K562 (cell line): ENCODE measurements at regions not wholly inside any gene's neighbourhood (a gene's known extent, or its start where the extent isn't known, plus 50 kb on each side); places are given as distances from the start of the nearest gene placed in this dataset.

Experiments used
- ATAC-seq: fragments of 200-7000 bp; cut with Tn5 transposase; 3 replicates; pipeline ENCODE4 v1.9.1; 2020; ENCODE audit warnings: moderate library complexity
- BruUV-seq: library from RNA; stranded (reverse); fragments of 400-500 nt; replicated peaks from 2 replicates; lab custom pipeline; 2021; lab: Mats Ljungman, UMichigan
- CTCF ChIA-PET: fragments of 300-600 bp; formaldehyde crosslinking; extraction: SDS; loops from one replicate; lab custom pipeline; 2021; ENCODE audit warnings: low intra/inter-chr PET ratio; lab: Yijun Ruan, JAX
- POLR2A ChIA-PET: fragments of 300-600, 350-650 bp; sonication (Branson Sonifier 250); formaldehyde crosslinking; extraction: SDS; loops from one replicate; lab custom pipeline; 2021; ENCODE audit warnings: antibody characterized with exemption, inconsistent platforms; lab: Yijun Ruan, JAX
- DNase-seq, 4 experiments: peaks; one replicate each; pipeline versions ENCODE4 v3.0.0 to v3.0.0-alpha.2; 2011 to 2018; ENCODE audit warnings: low spot score in 3 of 4, mixed read lengths in 3 of 4; ENCODE audit errors: extremely low read depth in 1 of 4
- FAIRE-seq: peaks from 2 replicates; lab custom pipeline; 2011; peaks lifted over from hg19 to GRCh38; lab: Jason Lieb, UNC
- H2AFZ ChIP-seq: 2 replicates; pipeline ENCODE4 v1.6.0; 2011; ENCODE audit warnings: low read depth, low read length, control low read depth, inconsistent platforms
- H3K27ac ChIP-seq: fragments of 200-600 bp; 3 replicates; pipeline ENCODE4 v1.8.0; 2011; ENCODE audit warnings: low read depth, mild to moderate bottlenecking, control low read depth, inconsistent platforms, low read length, moderate library complexity, mixed read lengths; ENCODE audit errors: extremely low read depth
- H3K27me3 ChIP-seq, 2 experiments: fragments of 300-600 bp in 1 of 2; 2 replicates in 1 of 2; 3 replicates in 1 of 2; pipeline versions ENCODE4 v1.6.0 to v1.8.0; 2011; ENCODE audit warnings: inconsistent platforms in 2 of 2, low read length in 2 of 2, mild to moderate bottlenecking in 1 of 2, mixed read lengths in 1 of 2, moderate library complexity in 1 of 2; ENCODE audit not compliant: control insufficient read depth in 2 of 2, insufficient read depth in 2 of 2
- H3K36me3 ChIP-seq: fragments of 300-600 bp; 3 replicates; pipeline ENCODE4 v1.8.0; 2011; ENCODE audit warnings: mild to moderate bottlenecking, low read length, inconsistent platforms; ENCODE audit not compliant: control insufficient read depth, insufficient read depth
- H3K4me1 ChIP-seq, 2 experiments: fragments of 200-600 bp in 1 of 2; replicated peaks in 1 of 2; 2 replicates in 1 of 2; 3 replicates in 1 of 2; pipeline versions ENCODE4 v1.5.1 to v1.8.0; 2011; ENCODE audit warnings: inconsistent platforms in 2 of 2, low read length in 2 of 2, mild to moderate bottlenecking in 1 of 2, mixed read lengths in 1 of 2, moderate library complexity in 1 of 2; ENCODE audit not compliant: control insufficient read depth in 2 of 2, insufficient read depth in 2 of 2
- H3K4me2 ChIP-seq: 2 replicates; pipeline ENCODE4 v1.6.1; 2011; ENCODE audit warnings: low read length, control low read depth, inconsistent platforms, mixed read lengths; ENCODE audit not compliant: insufficient read depth
- H3K4me3 ChIP-seq: fragments of 200-600 bp; sonication (generic), shearing (Covaris generic); 2 replicates; pipeline ENCODE4 v1.5.1; 2016; ENCODE audit warnings: control low read depth, inconsistent platforms
- H3K79me2 ChIP-seq: fragments of 200-600 bp; 3 replicates; pipeline ENCODE4 v1.8.0; 2011; ENCODE audit warnings: low read length, inconsistent platforms; ENCODE audit not compliant: control insufficient read depth, insufficient read depth
- H3K9ac ChIP-seq, 2 experiments: 2 replicates each; pipeline versions ENCODE4 v1.6.0 to v1.6.1; 2011; ENCODE audit warnings: low read depth in 2 of 2, low read length in 2 of 2, control low read depth in 1 of 2, inconsistent platforms in 1 of 2, mild to moderate bottlenecking in 1 of 2, mixed read lengths in 1 of 2; ENCODE audit not compliant: insufficient read depth in 1 of 2
- H3K9me1 ChIP-seq: one replicate; pipeline ENCODE4 v1.6.0; 2011; ENCODE audit warnings: inconsistent platforms, mild to moderate bottlenecking, low read length, moderate library complexity; ENCODE audit not compliant: control insufficient read depth, insufficient read depth
- H3K9me3 ChIP-seq: replicated peaks from 2 replicates; pipeline ENCODE4 v1.5.1; 2011; ENCODE audit warnings: low read depth, low read length, inconsistent platforms; ENCODE audit not compliant: control insufficient read depth, insufficient read depth
- H4K20me1 ChIP-seq: replicated peaks from 2 replicates; pipeline ENCODE4 v1.6.1; 2011; ENCODE audit warnings: low read length, inconsistent platforms, mixed read lengths; ENCODE audit not compliant: control insufficient read depth, insufficient read depth
- C11orf30 ChIP-seq: fragments of 450-650 bp; IDR thresholded peaks from 2 replicates; pipeline ENCODE4 v1.6.1; 2016; ENCODE audit warnings: low read depth, mild to moderate bottlenecking
- CREBBP ChIP-seq: IDR thresholded peaks from one replicate; pipeline ENCODE4 v1.6.1; 2012; ENCODE audit warnings: low read depth, mild to moderate bottlenecking, control low read depth, inconsistent platforms, low read length
- KHSRP ChIP-seq: fragments of 450-650 bp; IDR thresholded peaks from 2 replicates; pipeline ENCODE4 v1.6.1; 2017
- MAFG ChIP-seq: fragments of 450-650 bp; conservative IDR thresholded peaks from 2 replicates; pipeline ENCODE4 v1.6.1; 2016; ENCODE audit warnings: missing genetic modification characterization, missing compliant biosample characterization
- NCOA6 ChIP-seq: fragments of 450-650 bp; IDR thresholded peaks from 2 replicates; pipeline ENCODE4 v1.6.1; 2017; ENCODE audit warnings: mild to moderate bottlenecking
- SIN3B ChIP-seq: fragments of 450-650 bp; IDR thresholded peaks from 2 replicates; pipeline ENCODE4 v1.6.1; 2017; ENCODE audit warnings: low read depth, mild to moderate bottlenecking, moderate library complexity
- SMAD1 ChIP-seq: fragments of 150-350 bp; IDR thresholded peaks from 2 replicates; pipeline ENCODE4 v1.6.1; 2014; ENCODE audit warnings: low read length, low read depth; ENCODE audit not compliant: partially characterized antibody
- SMC3 ChIP-seq: conservative IDR thresholded peaks from 2 replicates; pipeline ENCODE4 v1.6.1; 2011; ENCODE audit warnings: low read depth, low read length, improper control_type of control experiment; ENCODE audit not compliant: insufficient read depth
- ZEB2 ChIP-seq: fragments of 450-650 bp; IDR thresholded peaks from 2 replicates; pipeline ENCODE4 v1.6.1; 2016
- WGBS: fragments of 100-300 bp; shearing (Covaris generic); methylation state at CpG from one replicate; pipeline ENCODE4 v1.1.6; 2016; ENCODE audit warnings: low coverage, mixed read lengths; ENCODE audit not compliant: insufficient coverage; ENCODE audit errors: missing lambda C conversion rate; 5-methylcytosine and 5-hydroxymethylcytosine counted together
- in situ Hi-C: fragments of 300-500 bp; cut with MboI; formaldehyde crosslinking; loops from 4 replicates; pipeline ENCODE4 v1.15.0; 2018; ENCODE audit warnings: inconsistent platforms, mixed read lengths
- intact Hi-C: fragments of 100-400 bp; cut with micrococcal nuclease; formaldehyde crosslinking; loops from 2 replicates; pipeline ENCODE4 v1.14.2; 2022
- TF ChIP-seq, protein P1 (sequence below): sonication (generic); formaldehyde crosslinking; IDR thresholded peaks from 2 replicates; pipeline ENCODE4 v1.8.0; 2022; ENCODE audit warnings: mild to moderate bottlenecking, missing genetic modification reagents
- TF ChIP-seq, protein P2 (sequence below): fragments of 200-600 bp; sonication (generic); IDR thresholded peaks from one replicate; pipeline ENCODE4 v1.6.1; 2012; ENCODE audit warnings: mild to moderate bottlenecking, low read depth, low read length, inconsistent platforms

DNA sequence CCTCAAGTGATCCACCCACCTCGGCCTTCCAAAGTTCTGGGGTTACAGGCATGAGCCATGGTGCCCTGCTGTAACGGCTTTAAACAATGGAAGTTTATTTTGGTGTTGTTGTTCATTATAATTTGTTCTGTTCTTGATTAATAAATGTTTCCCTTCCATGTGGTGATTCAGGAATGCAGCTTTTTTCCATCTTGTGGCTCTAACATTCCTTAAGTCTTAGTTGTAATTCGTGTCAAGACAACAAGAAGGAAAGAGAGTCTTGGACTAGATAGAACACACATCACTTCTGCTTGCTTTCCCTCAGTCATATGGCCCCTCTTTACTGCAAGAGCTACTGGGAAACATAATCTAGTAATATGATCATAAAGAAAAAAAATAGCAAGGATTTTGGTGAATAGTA, 211.6 kb downstream of the SLC6A15 start (continued):
- TF ChIP-seq SMAD1, result no peak
- TF ChIP-seq C11orf30, result no peak
- no peak for TF ChIP-seq NCOA6
- TF ChIP-seq MAFG (tag), result no peak
- TF ChIP-seq CREBBP, result no peak
- no peak for TF ChIP-seq KHSRP
- no peak for TF ChIP-seq SMC3
- TF ChIP-seq ZEB2, result no peak
- TF ChIP-seq, protein P1, sequence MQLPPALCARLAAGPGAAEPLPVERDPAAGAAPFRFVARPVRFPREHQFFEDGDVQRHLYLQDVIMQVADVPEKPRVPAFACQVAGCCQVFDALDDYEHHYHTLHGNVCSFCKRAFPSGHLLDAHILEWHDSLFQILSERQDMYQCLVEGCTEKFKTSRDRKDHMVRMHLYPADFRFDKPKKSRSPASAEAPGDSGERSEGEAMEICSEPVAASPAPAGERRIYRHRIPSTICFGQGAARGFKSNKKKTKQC, result no peak
- TF ChIP-seq SIN3B, result no peak

DNA sequence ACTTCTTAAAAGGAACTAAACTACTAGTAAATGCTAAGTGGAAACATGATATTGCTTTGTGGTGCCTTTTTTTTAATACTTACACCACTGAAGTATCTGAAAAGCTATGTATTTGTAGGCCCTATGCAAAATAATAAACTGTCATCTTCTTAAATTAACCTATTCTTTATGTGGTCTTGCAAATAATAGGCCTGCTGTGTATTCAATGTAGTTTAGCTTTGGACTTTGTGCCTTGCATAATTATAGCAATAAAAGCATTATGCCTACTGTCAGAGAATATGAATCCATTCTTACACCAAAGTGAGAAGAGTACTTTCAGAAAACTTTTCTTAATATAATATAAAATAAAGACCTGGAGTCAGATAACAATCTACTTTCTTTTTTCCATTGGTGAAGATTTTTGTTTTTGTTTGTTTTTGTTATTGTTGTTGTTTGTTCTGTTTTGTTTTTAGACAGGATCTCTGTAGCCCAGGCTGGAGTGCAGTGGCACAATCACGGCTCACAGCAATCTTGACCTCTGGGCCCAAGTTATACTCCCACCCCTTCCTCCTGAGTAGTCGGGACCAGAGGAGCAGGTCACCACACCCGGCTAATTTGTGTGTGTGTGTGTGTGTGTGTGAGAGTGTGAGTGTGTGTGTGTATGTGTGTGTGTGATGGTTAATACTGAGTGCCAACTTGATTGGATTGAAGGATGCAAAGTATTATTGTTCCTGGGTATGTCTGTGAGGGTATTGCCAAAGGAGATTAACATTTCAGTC, 213.8 kb downstream of the SLC6A15 start:
- no peaks in the 10 kb centered on the region for H3K9me1 ChIP-seq
- DNase-seq, result no peak
- ChIA-PET POLR2A (no interaction called here), CTCF (no interaction called here)
- BruUV-seq, result no TSS peak
- FAIRE-seq, result no peak
- in situ Hi-C loops (no loop called here), intact Hi-C loops (no loop called here)
- no peak for ATAC-seq
- H3K27ac ChIP-seq, result no peak overlapping the region
- H3K9me3 ChIP-seq, result no peaks in the 10 kb centered on the region
- no peaks in the 10 kb centered on the region for H3K36me3 ChIP-seq
- no peaks in the 10 kb centered on the region for H3K27me3 ChIP-seq
- H3K4me3 ChIP-seq, result no peak overlapping the region
- WGBS, result 0% methylated on average over 2 of the region's 3 CpGs
- H3K9ac ChIP-seq, result no peak overlapping the region
- no peaks in the 10 kb centered on the region for H3K79me2 ChIP-seq
- no peaks in the 10 kb centered on the region for H4K20me1 ChIP-seq
- no peaks in the 10 kb centered on the region for H3K4me1 ChIP-seq
- no peak overlapping the region for H3K4me2 ChIP-seq
- no peak overlapping the region for H2AFZ ChIP-seq
- TF ChIP-seq, protein P2, sequence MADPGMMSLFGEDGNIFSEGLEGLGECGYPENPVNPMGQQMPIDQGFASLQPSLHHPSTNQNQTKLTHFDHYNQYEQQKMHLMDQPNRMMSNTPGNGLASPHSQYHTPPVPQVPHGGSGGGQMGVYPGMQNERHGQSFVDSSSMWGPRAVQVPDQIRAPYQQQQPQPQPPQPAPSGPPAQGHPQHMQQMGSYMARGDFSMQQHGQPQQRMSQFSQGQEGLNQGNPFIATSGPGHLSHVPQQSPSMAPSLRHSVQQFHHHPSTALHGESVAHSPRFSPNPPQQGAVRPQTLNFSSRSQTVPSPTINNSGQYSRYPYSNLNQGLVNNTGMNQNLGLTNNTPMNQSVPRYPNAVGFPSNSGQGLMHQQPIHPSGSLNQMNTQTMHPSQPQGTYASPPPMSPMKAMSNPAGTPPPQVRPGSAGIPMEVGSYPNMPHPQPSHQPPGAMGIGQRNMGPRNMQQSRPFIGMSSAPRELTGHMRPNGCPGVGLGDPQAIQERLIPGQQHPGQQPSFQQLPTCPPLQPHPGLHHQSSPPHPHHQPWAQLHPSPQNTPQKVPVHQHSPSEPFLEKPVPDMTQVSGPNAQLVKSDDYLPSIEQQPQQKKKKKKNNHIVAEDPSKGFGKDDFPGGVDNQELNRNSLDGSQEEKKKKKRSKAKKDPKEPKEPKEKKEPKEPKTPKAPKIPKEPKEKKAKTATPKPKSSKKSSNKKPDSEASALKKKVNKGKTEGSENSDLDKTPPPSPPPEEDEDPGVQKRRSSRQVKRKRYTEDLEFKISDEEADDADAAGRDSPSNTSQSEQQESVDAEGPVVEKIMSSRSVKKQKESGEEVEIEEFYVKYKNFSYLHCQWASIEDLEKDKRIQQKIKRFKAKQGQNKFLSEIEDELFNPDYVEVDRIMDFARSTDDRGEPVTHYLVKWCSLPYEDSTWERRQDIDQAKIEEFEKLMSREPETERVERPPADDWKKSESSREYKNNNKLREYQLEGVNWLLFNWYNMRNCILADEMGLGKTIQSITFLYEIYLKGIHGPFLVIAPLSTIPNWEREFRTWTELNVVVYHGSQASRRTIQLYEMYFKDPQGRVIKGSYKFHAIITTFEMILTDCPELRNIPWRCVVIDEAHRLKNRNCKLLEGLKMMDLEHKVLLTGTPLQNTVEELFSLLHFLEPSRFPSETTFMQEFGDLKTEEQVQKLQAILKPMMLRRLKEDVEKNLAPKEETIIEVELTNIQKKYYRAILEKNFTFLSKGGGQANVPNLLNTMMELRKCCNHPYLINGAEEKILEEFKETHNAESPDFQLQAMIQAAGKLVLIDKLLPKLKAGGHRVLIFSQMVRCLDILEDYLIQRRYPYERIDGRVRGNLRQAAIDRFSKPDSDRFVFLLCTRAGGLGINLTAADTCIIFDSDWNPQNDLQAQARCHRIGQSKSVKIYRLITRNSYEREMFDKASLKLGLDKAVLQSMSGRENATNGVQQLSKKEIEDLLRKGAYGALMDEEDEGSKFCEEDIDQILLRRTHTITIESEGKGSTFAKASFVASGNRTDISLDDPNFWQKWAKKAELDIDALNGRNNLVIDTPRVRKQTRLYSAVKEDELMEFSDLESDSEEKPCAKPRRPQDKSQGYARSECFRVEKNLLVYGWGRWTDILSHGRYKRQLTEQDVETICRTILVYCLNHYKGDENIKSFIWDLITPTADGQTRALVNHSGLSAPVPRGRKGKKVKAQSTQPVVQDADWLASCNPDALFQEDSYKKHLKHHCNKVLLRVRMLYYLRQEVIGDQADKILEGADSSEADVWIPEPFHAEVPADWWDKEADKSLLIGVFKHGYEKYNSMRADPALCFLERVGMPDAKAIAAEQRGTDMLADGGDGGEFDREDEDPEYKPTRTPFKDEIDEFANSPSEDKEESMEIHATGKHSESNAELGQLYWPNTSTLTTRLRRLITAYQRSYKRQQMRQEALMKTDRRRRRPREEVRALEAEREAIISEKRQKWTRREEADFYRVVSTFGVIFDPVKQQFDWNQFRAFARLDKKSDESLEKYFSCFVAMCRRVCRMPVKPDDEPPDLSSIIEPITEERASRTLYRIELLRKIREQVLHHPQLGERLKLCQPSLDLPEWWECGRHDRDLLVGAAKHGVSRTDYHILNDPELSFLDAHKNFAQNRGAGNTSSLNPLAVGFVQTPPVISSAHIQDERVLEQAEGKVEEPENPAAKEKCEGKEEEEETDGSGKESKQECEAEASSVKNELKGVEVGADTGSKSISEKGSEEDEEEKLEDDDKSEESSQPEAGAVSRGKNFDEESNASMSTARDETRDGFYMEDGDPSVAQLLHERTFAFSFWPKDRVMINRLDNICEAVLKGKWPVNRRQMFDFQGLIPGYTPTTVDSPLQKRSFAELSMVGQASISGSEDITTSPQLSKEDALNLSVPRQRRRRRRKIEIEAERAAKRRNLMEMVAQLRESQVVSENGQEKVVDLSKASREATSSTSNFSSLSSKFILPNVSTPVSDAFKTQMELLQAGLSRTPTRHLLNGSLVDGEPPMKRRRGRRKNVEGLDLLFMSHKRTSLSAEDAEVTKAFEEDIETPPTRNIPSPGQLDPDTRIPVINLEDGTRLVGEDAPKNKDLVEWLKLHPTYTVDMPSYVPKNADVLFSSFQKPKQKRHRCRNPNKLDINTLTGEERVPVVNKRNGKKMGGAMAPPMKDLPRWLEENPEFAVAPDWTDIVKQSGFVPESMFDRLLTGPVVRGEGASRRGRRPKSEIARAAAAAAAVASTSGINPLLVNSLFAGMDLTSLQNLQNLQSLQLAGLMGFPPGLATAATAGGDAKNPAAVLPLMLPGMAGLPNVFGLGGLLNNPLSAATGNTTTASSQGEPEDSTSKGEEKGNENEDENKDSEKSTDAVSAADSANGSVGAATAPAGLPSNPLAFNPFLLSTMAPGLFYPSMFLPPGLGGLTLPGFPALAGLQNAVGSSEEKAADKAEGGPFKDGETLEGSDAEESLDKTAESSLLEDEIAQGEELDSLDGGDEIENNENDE, result no peak
